NCI-H748 (cell line): ENCODE measurements at regions not wholly inside any gene's neighbourhood (a gene's known extent, or its start where the extent isn't known, plus 50 kb on each side); places are given as distances from the start of the nearest gene placed in this dataset.

Experiments used
- DNase-seq: peaks from one replicate; lab custom pipeline; 2025; ENCODE audit not compliant: unreplicated experiment; lab: John Stamatoyannopoulos, UW

- DNase-seq = no peak
These were observed 52.2 kb upstream of the PAX6 start for GRCh38 chr11:31863170-31863832.

- no peak for DNase-seq
These were observed 49.9 kb upstream of the PAX6 start for GRCh38 chr11:31861011-31861410.
